Coronary artery (tissue), 2 donors: ENCODE measurements at regions not wholly inside any gene's neighbourhood (a gene's known extent, or its start where the extent isn't known, plus 50 kb on each side); places are given as distances from the start of the nearest gene placed in this dataset.

ENCODE experiments used
- DNase-seq: peaks from one replicate; pipeline ENCODE4 v3.0.0-alpha.2; 2017; ENCODE audit warnings: low spot score
- H3K27ac ChIP-seq, 2 donors: fragments of 200-600 bp; sonication (generic); one replicate each; pipeline ENCODE4 v1.5.1; 2016 to 2019
- H3K4me3 ChIP-seq: fragments of 200-600 bp; sonication (generic); 2 replicates; pipeline ENCODE4 v1.5.1; 2016; ENCODE audit warnings: mild to moderate bottlenecking, moderate library complexity
- CTCF ChIP-seq: fragments of 200-600 bp; sonication (generic); IDR thresholded peaks from one replicate; pipeline ENCODE4 v1.5.1; 2019; ENCODE audit warnings: antibody characterized with exemption

GRCh38 chr3:161576714-161577510 lies 80.3 kb downstream of the OTOL1 start:
- no peak for TF ChIP-seq CTCF
- no peak overlapping the region for H3K27ac ChIP-seq
- DNase-seq, result no peak
- no peak overlapping the region for H3K4me3 ChIP-seq

GRCh38 chr3:161577662-161578061 lies 81.1 kb downstream of the OTOL1 start:
- no peak for TF ChIP-seq CTCF
- no peak overlapping the region for H3K27ac ChIP-seq
- no peak for DNase-seq
- no peak overlapping the region for H3K4me3 ChIP-seq

- no peak overlapping the region for H3K4me3 ChIP-seq
- DNase-seq, result no peak
- no peak for TF ChIP-seq CTCF
- H3K27ac ChIP-seq, result no peak overlapping the region
These were observed 83.0 kb downstream of the OTOL1 start for GRCh38 chr3:161579395-161580126.

- no peak for DNase-seq
- Histone ChIP-seq H3K27ac (no peak overlapping the region), H3K4me3 (no peak overlapping the region)
- no peak for TF ChIP-seq CTCF
These were observed 89.3 kb downstream of the OTOL1 start for GRCh38 chr3:161585922-161586321.

GRCh38 chr3:161586556-161587235 lies 90.1 kb downstream of the OTOL1 start:
- Histone ChIP-seq H3K4me3 (no peak overlapping the region), H3K27ac (no peak overlapping the region)
- no peak for TF ChIP-seq CTCF
- DNase-seq, result no peak

GRCh38 chr3:161598639-161599038 lies 102.0 kb downstream of the OTOL1 start:
- no peak for DNase-seq
- H3K4me3 ChIP-seq, result no peak overlapping the region
- no peak for TF ChIP-seq CTCF
- no peak overlapping the region for H3K27ac ChIP-seq
